HG03354 (cell line): ENCODE measurements at regions not wholly inside any gene's neighbourhood (a gene's known extent, or its start where the extent isn't known, plus 50 kb on each side); places are given as distances from the start of the nearest gene placed in this dataset.
"Not testable (repeated sequence)": the region's sequence is repeated elsewhere in the genome, so short reads cannot be mapped to it uniquely, and the experiment has no call there.

Experiments
- ATAC-seq: cut with Tn5 transposase; IDR thresholded peaks from one replicate; pipeline ENCODE4 v1.9.1; 2021; ENCODE audit warnings: mild to moderate bottlenecking; ENCODE audit not compliant: unreplicated experiment, poor library complexity, severe bottlenecking

GRCh38 chr10:37067576-37067975, 57.8 kb upstream of the ANKRD30A start:
- no peak for ATAC-seq

DNA sequence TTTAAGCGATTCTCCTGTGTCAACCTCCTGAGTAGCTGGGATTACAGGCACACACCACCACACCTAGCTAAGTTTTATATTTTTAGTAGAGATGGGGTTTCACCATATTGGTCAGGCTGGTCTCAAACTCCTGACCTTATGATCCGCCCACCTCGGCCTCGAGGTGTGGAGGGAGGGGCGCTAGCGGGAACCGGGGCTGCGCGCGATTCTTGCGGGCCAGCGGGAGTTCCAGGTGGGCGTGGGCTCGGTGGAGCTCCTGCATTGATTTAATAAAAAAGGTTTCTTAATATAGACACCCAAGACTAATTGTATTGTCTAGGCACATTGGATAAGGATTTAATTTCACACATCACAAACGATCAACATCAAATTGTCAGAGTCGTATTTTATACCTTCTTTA, 63.1 kb upstream of the ANKRD30A start:
- not testable (repeated sequence) for ATAC-seq

DNA sequence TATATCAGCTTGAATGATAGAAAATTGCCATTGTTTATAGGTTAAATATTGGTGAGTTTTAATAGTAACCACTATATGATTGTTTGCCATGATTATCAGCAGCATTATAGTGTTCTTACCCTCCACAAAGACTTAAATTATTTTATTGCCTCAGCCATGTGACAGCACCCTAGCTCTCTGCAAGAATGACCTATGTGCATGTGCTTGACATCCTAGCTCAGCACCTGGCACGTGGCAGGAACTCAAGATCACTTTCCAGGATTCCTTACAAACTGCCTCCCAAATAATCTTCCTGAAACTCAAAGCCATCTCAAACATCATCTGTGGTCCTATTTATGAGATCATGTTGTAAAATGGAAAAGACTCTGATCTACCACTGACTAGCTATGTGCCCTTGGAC, 68.1 kb upstream of the ANKRD30A start:
- no peak for ATAC-seq

- no peak for ATAC-seq
These were observed 71.9 kb upstream of the ANKRD30A start for GRCh38 chr10:37053476-37053875.

DNA sequence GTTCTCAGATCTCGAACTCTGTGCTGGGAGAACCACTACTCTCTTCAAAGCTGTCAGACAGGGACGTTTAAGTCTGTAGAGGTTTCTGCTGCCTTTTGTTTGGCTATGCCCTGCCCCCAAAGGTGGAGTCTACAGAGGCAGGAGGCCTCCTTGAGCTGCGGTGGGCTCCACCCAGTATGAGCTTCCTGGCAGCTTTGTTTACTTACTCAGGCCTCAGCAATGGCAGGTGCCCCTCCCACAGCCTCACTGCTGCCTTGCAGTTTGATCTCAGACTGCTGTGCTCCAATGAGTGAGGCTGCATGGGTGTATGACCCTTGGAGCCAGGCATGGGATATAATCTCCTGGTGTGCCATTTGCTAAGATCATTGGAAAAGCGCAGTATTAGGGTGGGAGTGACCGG, 75.4 kb upstream of the ANKRD30A start:
- ATAC-seq, result not testable (repeated sequence)

DNA sequence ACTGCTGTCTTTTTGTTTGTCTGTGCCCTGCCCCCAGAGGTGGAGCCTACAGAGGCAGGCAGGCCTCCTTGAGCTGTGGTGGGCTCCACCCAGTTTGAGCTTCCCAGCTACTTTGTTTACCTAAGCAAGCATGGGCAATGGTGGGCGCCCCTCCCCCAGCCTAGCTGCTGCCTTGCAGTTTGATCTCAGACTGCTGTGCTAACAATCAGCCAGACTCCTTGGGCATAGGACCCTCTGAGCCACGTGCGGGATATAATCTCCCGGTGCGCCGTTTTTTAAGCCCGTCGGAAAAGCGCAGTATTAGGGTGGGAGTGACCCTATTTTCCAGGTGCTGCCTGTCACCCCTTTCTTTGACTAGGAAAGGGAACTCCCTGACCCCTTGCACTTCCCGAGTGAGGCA, 81.1 kb upstream of the ANKRD30A start:
- not testable (repeated sequence) for ATAC-seq

DNA sequence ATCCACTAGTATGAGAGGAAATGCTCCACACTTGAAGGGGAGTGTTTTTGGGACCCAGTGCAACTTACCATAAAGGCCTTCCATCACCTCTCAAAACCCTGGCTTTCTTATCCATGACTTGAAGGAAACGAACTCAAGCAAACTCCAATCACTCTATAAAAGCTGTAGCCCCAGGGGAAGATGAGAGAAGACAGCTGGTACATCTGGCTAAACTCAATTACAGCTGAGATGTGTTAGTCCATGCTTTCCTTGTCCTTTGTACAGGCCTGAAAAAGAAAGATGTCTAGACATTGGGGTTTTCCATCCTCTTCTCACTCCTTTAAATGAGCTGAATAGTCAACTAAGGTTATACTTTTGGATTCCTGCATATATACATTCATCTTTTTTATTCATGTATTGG, 89.5 kb upstream of the ANKRD30A start:
- no peak for ATAC-seq

- ATAC-seq, result no peak
These were observed 109.9 kb upstream of the ANKRD30A start for GRCh38 chr10:37015498-37015897.

DNA sequence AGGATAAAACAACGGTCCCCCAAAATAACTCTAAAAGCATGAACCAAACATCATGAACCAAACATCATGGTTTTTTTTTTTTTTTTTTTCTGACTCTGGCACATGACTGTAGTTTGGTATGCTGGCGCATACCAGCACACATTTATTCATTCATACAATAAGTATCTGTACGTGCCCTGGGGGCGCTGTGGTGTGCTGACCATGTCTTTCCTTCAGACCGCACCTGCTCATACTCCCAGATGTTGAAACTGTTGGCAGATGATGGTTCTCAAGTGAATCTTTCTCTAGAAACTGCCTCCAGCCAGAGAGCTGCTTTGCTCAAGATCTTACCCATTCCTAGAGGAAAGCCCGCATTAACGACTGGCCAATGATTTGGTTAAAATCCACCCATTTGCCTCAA, 114.7 kb upstream of the ANKRD30A start:
- no peak for ATAC-seq

GRCh38 chr10:37008276-37008675, 117.1 kb upstream of the ANKRD30A start:
- not testable (repeated sequence) for ATAC-seq

DNA sequence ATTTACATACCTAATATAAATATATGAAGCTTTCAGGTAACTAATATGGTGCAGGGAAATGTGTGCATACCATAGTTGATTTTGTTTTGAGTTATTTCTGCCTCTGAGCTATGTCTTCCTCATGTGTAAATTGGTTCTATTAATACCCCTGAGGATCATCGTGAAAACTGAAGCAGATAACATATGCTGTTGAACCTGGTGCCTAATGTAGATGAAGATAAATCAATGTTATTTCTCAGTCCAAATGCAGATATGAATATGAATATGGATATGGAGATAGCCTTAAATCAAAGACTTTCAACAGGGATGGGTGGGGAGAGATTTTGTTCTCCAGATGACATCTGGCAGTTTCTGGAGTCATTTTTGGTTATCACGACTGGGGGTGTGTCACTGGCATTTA, 122.3 kb upstream of the ANKRD30A start:
- no peak for ATAC-seq

DNA sequence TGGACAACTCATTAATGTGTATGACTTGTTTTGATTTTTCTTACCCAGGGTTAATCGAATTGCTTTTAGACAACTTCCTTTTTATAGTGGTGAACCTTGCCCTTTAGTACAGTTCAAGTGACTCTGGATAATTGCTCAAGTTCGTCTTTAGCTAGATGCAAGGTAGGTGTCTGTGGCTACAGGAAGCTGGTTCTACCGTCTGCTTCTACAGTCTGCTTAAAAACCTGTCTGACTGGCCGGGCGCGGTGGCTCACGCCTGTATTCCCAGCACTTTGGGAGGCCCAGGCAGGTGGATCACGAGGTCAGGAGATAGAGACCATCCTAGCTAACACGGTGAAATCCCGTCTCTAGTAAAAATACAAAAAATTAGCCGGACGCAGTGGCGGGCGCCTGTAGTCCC, 129.6 kb upstream of the ANKRD30A start:
- ATAC-seq, result not testable (repeated sequence)

GRCh38 chr10:36994886-36995285, 130.5 kb upstream of the ANKRD30A start:
- ATAC-seq, result no peak

- ATAC-seq, result no peak
These were observed 136.2 kb upstream of the ANKRD30A start for GRCh38 chr10:36989233-36989632.

- ATAC-seq, result no peak
These were observed 178.8 kb upstream of the ANKRD30A start for GRCh38 chr10:36946598-36946997.

GRCh38 chr10:36943544-36943943, 181.9 kb upstream of the ANKRD30A start:
- ATAC-seq, result no peak

- no peak for ATAC-seq
These were observed 182.8 kb upstream of the ANKRD30A start for GRCh38 chr10:36942616-36943015.

DNA sequence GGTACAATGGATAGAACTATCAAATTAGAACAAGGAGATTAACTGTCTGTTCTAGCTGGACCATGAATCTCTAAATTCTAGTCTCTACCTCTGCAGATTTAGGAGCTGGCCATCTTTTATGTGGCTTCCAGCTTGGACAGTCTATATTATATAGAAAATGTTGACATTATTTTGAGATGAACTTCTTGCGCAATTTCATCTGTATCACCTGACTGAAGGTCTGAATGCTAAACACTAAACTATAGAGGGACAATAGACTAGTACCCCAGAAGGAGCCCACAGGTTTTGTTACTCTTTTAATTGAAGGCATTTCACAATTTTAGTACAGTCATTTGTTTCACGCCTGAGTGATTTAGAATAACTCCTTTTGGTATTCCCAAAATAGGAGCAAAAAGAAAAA, 222.4 kb upstream of the ANKRD30A start:
- no peak for ATAC-seq

DNA sequence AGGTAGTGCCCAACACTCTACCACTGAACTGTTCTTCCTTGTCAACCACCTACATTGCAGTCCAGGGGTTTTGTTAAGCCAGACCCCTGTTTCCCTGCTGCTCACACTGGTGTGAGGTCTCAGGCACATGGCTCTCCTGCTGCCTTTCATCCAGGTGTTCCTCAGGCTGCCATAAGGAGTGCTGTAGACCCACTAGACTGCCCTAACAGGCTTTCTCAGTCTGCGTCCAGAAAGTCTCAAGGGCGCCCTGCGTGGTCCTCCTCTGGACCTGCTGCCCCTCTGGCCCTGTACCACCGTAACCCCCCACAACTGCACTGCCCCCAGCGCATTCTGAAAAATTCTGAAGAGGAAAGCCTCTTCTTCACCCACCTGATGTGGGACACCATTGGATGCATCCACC, 225.7 kb upstream of the ANKRD30A start:
- no peak for ATAC-seq

GRCh38 chr10:36888925-36889573, 236.3 kb upstream of the ANKRD30A start:
- ATAC-seq, result peak; percentile 87

- ATAC-seq, result no peak
These were observed 239.0 kb upstream of the ANKRD30A start for GRCh38 chr10:36886303-36886891.

GRCh38 chr10:36885746-36886145, 239.7 kb upstream of the ANKRD30A start:
- no peak for ATAC-seq
